ENCODE measurements at regions not wholly inside any gene's neighbourhood (a gene's known extent, or its start where the extent isn't known, plus 50 kb on each side); places are given as distances from the start of the nearest gene placed in this dataset.
"Not testable (repeated sequence)": the region's sequence is repeated elsewhere in the genome, so short reads cannot be mapped to it uniquely, and the experiment has no call there.

- H3K27ac ChIP-seq: no peak overlapping the region
- H3K9me3 ChIP-seq: no peaks in the 10 kb centered on the region
- no peaks in the 10 kb centered on the region for H3K4me1 ChIP-seq
- H3K27me3 ChIP-seq: no peaks in the 10 kb centered on the region
- H3K36me3 ChIP-seq: no peaks in the 10 kb centered on the region
- TF ChIP-seq EP300 (IDR thresholded peaks at IDR 0.05) (no peak), POLR2AphosphoS5 (IDR thresholded peaks at IDR 0.05) (no peak), POLR2A (IDR thresholded peaks at IDR 0.05) (no peak), CTCF (IDR thresholded peaks at IDR 0.05) (no peak)
- no peak for DNase-seq (ENCODE audit: low spot score in 2 of 2)
- WGBS: 88% methylated on average over 6 of the region's 6 CpGs
- H3K4me3 ChIP-seq: no peak overlapping the region
These were observed 937.4 kb upstream of the GJE1 start for GRCh38 chr6:141195251-141195832.

GRCh38 chr6:141183368-141183767, 949.4 kb upstream of the GJE1 start:
- no peaks in the 10 kb centered on the region for H3K9me3 ChIP-seq
- no peak overlapping the region for H3K4me3 ChIP-seq
- H3K27me3 ChIP-seq: no peaks in the 10 kb centered on the region
- no peak for TF ChIP-seq POLR2AphosphoS5 (IDR thresholded peaks at IDR 0.05)
- no peak for TF ChIP-seq POLR2A (IDR thresholded peaks at IDR 0.05)
- TF ChIP-seq EP300 (IDR thresholded peaks at IDR 0.05): no peak
- no peak for TF ChIP-seq CTCF (IDR thresholded peaks at IDR 0.05)
- H3K36me3 ChIP-seq: no peaks in the 10 kb centered on the region
- WGBS: 94% methylated on average over 6 of the region's 9 CpGs
- no peaks in the 10 kb centered on the region for H3K4me1 ChIP-seq
- H3K27ac ChIP-seq: no peak overlapping the region
- DNase-seq (ENCODE audit: low spot score in 2 of 2): no peak

- H3K9me3 ChIP-seq, H3K4me3 ChIP-seq: not testable (repeated sequence)
- 96% methylated on average over 5 of the region's 5 CpGs for WGBS
These were observed 957.3 kb upstream of the GJE1 start for GRCh38 chr6:141175458-141175857.

GRCh38 chr6:141174932-141175331, 957.8 kb upstream of the GJE1 start:
- DNase-seq (ENCODE audit: low spot score in 2 of 2): no peak
- WGBS: 90% methylated on average over 16 of the region's 18 CpGs

More at GRCh38 chr6:141175458-141175857, 957.3 kb upstream of the GJE1 start:
- not testable (repeated sequence) for H3K27me3 ChIP-seq; H3K27ac ChIP-seq; H3K4me1 ChIP-seq; H3K36me3 ChIP-seq; DNase-seq (ENCODE audit: low spot score in 2 of 2)

GRCh38 chr6:141173529-141173928, 959.2 kb upstream of the GJE1 start:
- Histone ChIP-seq H3K4me3 (no peak overlapping the region), H3K9me3 (no peaks in the 10 kb centered on the region), H3K27me3 (no peaks in the 10 kb centered on the region), H3K36me3 (no peaks in the 10 kb centered on the region), H3K4me1 (no peaks in the 10 kb centered on the region), H3K27ac (no peak overlapping the region)
- no peak for TF ChIP-seq CTCF (IDR thresholded peaks at IDR 0.05)
- no peak for TF ChIP-seq POLR2A (IDR thresholded peaks at IDR 0.05)
- no peak for TF ChIP-seq POLR2AphosphoS5 (IDR thresholded peaks at IDR 0.05)
- no peak for TF ChIP-seq EP300 (IDR thresholded peaks at IDR 0.05)
- DNase-seq (ENCODE audit: low spot score in 2 of 2): no peak

More at GRCh38 chr6:141174932-141175331, 957.8 kb upstream of the GJE1 start:
- no peaks in the 10 kb centered on the region for H3K36me3 ChIP-seq
- H3K27me3 ChIP-seq: no peaks in the 10 kb centered on the region
- H3K27ac ChIP-seq: no peak overlapping the region
- no peaks in the 10 kb centered on the region for H3K4me1 ChIP-seq
- H3K4me3 ChIP-seq: no peak overlapping the region
- TF ChIP-seq CTCF (IDR thresholded peaks at IDR 0.05): no peak
- no peak for TF ChIP-seq EP300 (IDR thresholded peaks at IDR 0.05)
- TF ChIP-seq POLR2A (IDR thresholded peaks at IDR 0.05): no peak
- no peak for TF ChIP-seq POLR2AphosphoS5 (IDR thresholded peaks at IDR 0.05)
- no peaks in the 10 kb centered on the region for H3K9me3 ChIP-seq

GRCh38 chr6:141169419-141169818, 963.3 kb upstream of the GJE1 start:
- H3K27ac ChIP-seq: no peak overlapping the region
- no peaks in the 10 kb centered on the region for H3K36me3 ChIP-seq
- 71% methylated on average over 1 of the region's 1 CpG for WGBS
- no peaks in the 10 kb centered on the region for H3K9me3 ChIP-seq
- TF ChIP-seq EP300 (IDR thresholded peaks at IDR 0.05) (no peak), POLR2A (IDR thresholded peaks at IDR 0.05) (no peak), POLR2AphosphoS5 (IDR thresholded peaks at IDR 0.05) (no peak), CTCF (IDR thresholded peaks at IDR 0.05) (no peak)
- H3K4me3 ChIP-seq: no peak overlapping the region
- H3K4me1 ChIP-seq: no peaks in the 10 kb centered on the region
- no peak for DNase-seq (ENCODE audit: low spot score in 2 of 2)
- H3K27me3 ChIP-seq: no peaks in the 10 kb centered on the region
